ENCODE measurements at regions not wholly inside any gene's neighbourhood (a gene's known extent, or its start where the extent isn't known, plus 50 kb on each side); places are given as distances from the start of the nearest gene placed in this dataset.

GRCh38 chr7:53398566-53398965, 363.1 kb downstream of the POM121L12 start:
- Mint-ChIP-seq H3K4me3 (no peak overlapping the region), H3K27me3 (no peaks in the 10 kb centered on the region), H3K36me3 (no peaks in the 10 kb centered on the region)

GRCh38 chr7:53413021-53413420, 377.6 kb downstream of the POM121L12 start:
- no peak for DNase-seq
- no peak overlapping the region for H3K4me3 Mint-ChIP-seq
- H3K27ac Mint-ChIP-seq: no peak overlapping the region
- H3K36me3 Mint-ChIP-seq: no peaks in the 10 kb centered on the region
- H3K9me3 Mint-ChIP-seq: peaks cover 19% of the 10 kb centered on the region
- no peaks in the 10 kb centered on the region for H3K4me1 Mint-ChIP-seq
- no peaks in the 10 kb centered on the region for H3K27me3 Mint-ChIP-seq

More at GRCh38 chr7:53398566-53398965, 363.1 kb downstream of the POM121L12 start:
- Mint-ChIP-seq H3K27ac (no peak overlapping the region), H3K9me3 (peaks cover 5% of the 10 kb centered on the region), H3K4me1 (no peaks in the 10 kb centered on the region)
- DNase-seq: no peak

- H3K4me3 Mint-ChIP-seq: no peak overlapping the region
- no peaks in the 10 kb centered on the region for H3K36me3 Mint-ChIP-seq
- DNase-seq: no peak
- H3K4me1 Mint-ChIP-seq: no peaks in the 10 kb centered on the region
- H3K9me3 Mint-ChIP-seq: peaks cover 16% of the 10 kb centered on the region
- H3K27ac Mint-ChIP-seq: no peak overlapping the region
- H3K27me3 Mint-ChIP-seq: no peaks in the 10 kb centered on the region
Measured at GRCh38 chr7:53415816-53416215, 380.4 kb downstream of the POM121L12 start.

- Mint-ChIP-seq H3K9me3 (peaks cover 12% of the 10 kb centered on the region), H3K4me3 (no peak overlapping the region), H3K27ac (no peak overlapping the region), H3K27me3 (no peaks in the 10 kb centered on the region), H3K4me1 (no peaks in the 10 kb centered on the region), H3K36me3 (no peaks in the 10 kb centered on the region)
- DNase-seq: no peak
Measured at GRCh38 chr7:53418834-53419482, 383.5 kb downstream of the POM121L12 start.

GRCh38 chr7:53420550-53420949, 385.1 kb downstream of the POM121L12 start:
- Mint-ChIP-seq H3K4me3 (no peak overlapping the region), H3K9me3 (peaks cover 8% of the 10 kb centered on the region)
- DNase-seq: no peak

GRCh38 chr7:53422291-53422690, 386.9 kb downstream of the POM121L12 start:
- no peaks in the 10 kb centered on the region for H3K27me3 Mint-ChIP-seq
- peaks cover 9% of the 10 kb centered on the region for H3K9me3 Mint-ChIP-seq
- H3K4me1 Mint-ChIP-seq: no peaks in the 10 kb centered on the region
- H3K27ac Mint-ChIP-seq: no peak overlapping the region
- no peak overlapping the region for H3K4me3 Mint-ChIP-seq
- no peaks in the 10 kb centered on the region for H3K36me3 Mint-ChIP-seq
- no peak for DNase-seq

More at GRCh38 chr7:53420550-53420949, 385.1 kb downstream of the POM121L12 start:
- Mint-ChIP-seq H3K27ac (no peak overlapping the region), H3K4me1 (no peaks in the 10 kb centered on the region), H3K36me3 (no peaks in the 10 kb centered on the region), H3K27me3 (no peaks in the 10 kb centered on the region)

- no peaks in the 10 kb centered on the region for H3K4me1 Mint-ChIP-seq
- H3K27ac Mint-ChIP-seq: no peak overlapping the region
- peaks cover 11% of the 10 kb centered on the region for H3K9me3 Mint-ChIP-seq
- H3K36me3 Mint-ChIP-seq: no peaks in the 10 kb centered on the region
- no peaks in the 10 kb centered on the region for H3K27me3 Mint-ChIP-seq
- no peak for DNase-seq
- H3K4me3 Mint-ChIP-seq: no peak overlapping the region
Measured at GRCh38 chr7:53426145-53426750, 390.8 kb downstream of the POM121L12 start.

- Mint-ChIP-seq H3K4me1 (no peaks in the 10 kb centered on the region), H3K27me3 (no peaks in the 10 kb centered on the region), H3K27ac (no peak overlapping the region), H3K36me3 (no peaks in the 10 kb centered on the region), H3K4me3 (no peak overlapping the region), H3K9me3 (peaks cover 8% of the 10 kb centered on the region)
- no peak for DNase-seq
Measured at GRCh38 chr7:53428045-53428444, 392.6 kb downstream of the POM121L12 start.

GRCh38 chr7:53431901-53432300, 396.5 kb downstream of the POM121L12 start:
- no peak for DNase-seq
- Mint-ChIP-seq H3K4me3 (no peak overlapping the region), H3K9me3 (peaks cover 3% of the 10 kb centered on the region), H3K27ac (no peak overlapping the region), H3K4me1 (no peaks in the 10 kb centered on the region), H3K36me3 (no peaks in the 10 kb centered on the region), H3K27me3 (no peaks in the 10 kb centered on the region)

- H3K27ac Mint-ChIP-seq: no peak overlapping the region
- no peaks in the 10 kb centered on the region for H3K36me3 Mint-ChIP-seq
- no peaks in the 10 kb centered on the region for H3K4me1 Mint-ChIP-seq
- DNase-seq: no peak
- H3K4me3 Mint-ChIP-seq: no peak overlapping the region
- peaks cover 6% of the 10 kb centered on the region for H3K9me3 Mint-ChIP-seq
- H3K27me3 Mint-ChIP-seq: no peaks in the 10 kb centered on the region
Measured at GRCh38 chr7:53437336-53437735, 401.9 kb downstream of the POM121L12 start.

GRCh38 chr7:53446170-53446569, 410.7 kb downstream of the POM121L12 start:
- DNase-seq: no peak
- no peaks in the 10 kb centered on the region for H3K4me1 Mint-ChIP-seq
- H3K9me3 Mint-ChIP-seq: peaks cover 2% of the 10 kb centered on the region
- no peaks in the 10 kb centered on the region for H3K27me3 Mint-ChIP-seq
- H3K36me3 Mint-ChIP-seq: no peaks in the 10 kb centered on the region
- no peak overlapping the region for H3K27ac Mint-ChIP-seq
- no peak overlapping the region for H3K4me3 Mint-ChIP-seq

GRCh38 chr7:53458636-53459035, 423.2 kb downstream of the POM121L12 start:
- Mint-ChIP-seq H3K27ac (no peak overlapping the region), H3K4me1 (no peaks in the 10 kb centered on the region), H3K36me3 (no peaks in the 10 kb centered on the region), H3K27me3 (no peaks in the 10 kb centered on the region), H3K9me3 (peaks cover 10% of the 10 kb centered on the region), H3K4me3 (no peak overlapping the region)
- DNase-seq: no peak

- H3K27ac Mint-ChIP-seq: no peak overlapping the region
- H3K9me3 Mint-ChIP-seq: peaks cover 11% of the 10 kb centered on the region
- DNase-seq: no peak
- H3K4me3 Mint-ChIP-seq: no peak overlapping the region
- no peaks in the 10 kb centered on the region for H3K4me1 Mint-ChIP-seq
- no peaks in the 10 kb centered on the region for H3K36me3 Mint-ChIP-seq
- H3K27me3 Mint-ChIP-seq: no peaks in the 10 kb centered on the region
Measured at GRCh38 chr7:53466371-53466770, 430.9 kb downstream of the POM121L12 start.

GRCh38 chr7:53470336-53470970, 435.0 kb downstream of the POM121L12 start:
- Mint-ChIP-seq H3K4me3 (no peak overlapping the region), H3K4me1 (no peaks in the 10 kb centered on the region), H3K9me3 (peaks cover 10% of the 10 kb centered on the region), H3K36me3 (no peaks in the 10 kb centered on the region), H3K27ac (no peak overlapping the region), H3K27me3 (no peaks in the 10 kb centered on the region)
- no peak for DNase-seq

GRCh38 chr7:53473371-53473770, 437.9 kb downstream of the POM121L12 start:
- Mint-ChIP-seq H3K4me1 (no peaks in the 10 kb centered on the region), H3K9me3 (peaks cover 14% of the 10 kb centered on the region), H3K4me3 (no peak overlapping the region), H3K27me3 (no peaks in the 10 kb centered on the region), H3K27ac (no peak overlapping the region), H3K36me3 (no peaks in the 10 kb centered on the region)
- no peak for DNase-seq

- Mint-ChIP-seq H3K36me3 (no peaks in the 10 kb centered on the region), H3K4me1 (no peaks in the 10 kb centered on the region), H3K9me3 (peaks cover 12% of the 10 kb centered on the region), H3K27me3 (no peaks in the 10 kb centered on the region), H3K4me3 (no peak overlapping the region), H3K27ac (no peak overlapping the region)
- DNase-seq: no peak
Measured at GRCh38 chr7:53475776-53476175, 440.3 kb downstream of the POM121L12 start.
